SH-SY5Y (cell line): ENCODE measurements at regions not wholly inside any gene's neighbourhood (a gene's known extent, or its start where the extent isn't known, plus 50 kb on each side); places are given as distances from the start of the nearest gene placed in this dataset.

Experiments
- GATA2 ChIP-seq: IDR thresholded peaks from 2 replicates; pipeline ENCODE4 v1.6.1; 2011; ENCODE audit warnings: mild to moderate bottlenecking, low read depth, low read length
- GATA3 ChIP-seq: IDR thresholded peaks from 2 replicates; pipeline ENCODE4 v1.6.1; 2011; ENCODE audit warnings: low read depth, mild to moderate bottlenecking, low read length, moderate library complexity

DNA sequence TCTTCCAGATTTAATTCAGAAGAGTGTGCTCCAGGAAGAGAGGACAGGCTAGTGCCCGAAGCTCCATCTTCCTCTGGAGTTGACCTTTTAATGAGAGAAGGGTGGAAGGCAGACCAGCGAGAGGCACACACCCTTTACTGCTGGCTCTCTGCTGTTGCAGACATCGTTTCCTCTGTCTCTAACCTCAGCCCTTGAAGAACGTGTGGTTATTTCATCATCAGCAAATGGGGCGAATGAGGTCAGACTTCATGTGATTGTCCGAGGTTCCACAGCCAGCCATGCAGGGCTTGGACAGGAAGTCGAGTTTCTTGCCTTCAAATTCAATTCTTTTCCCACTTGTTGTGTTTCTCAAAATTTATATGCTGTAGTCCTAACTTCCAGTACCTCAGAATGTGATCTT lies 155.2 kb upstream of the MSX1 start:
- TF ChIP-seq GATA2 (no peak), GATA3 (no peak)

DNA sequence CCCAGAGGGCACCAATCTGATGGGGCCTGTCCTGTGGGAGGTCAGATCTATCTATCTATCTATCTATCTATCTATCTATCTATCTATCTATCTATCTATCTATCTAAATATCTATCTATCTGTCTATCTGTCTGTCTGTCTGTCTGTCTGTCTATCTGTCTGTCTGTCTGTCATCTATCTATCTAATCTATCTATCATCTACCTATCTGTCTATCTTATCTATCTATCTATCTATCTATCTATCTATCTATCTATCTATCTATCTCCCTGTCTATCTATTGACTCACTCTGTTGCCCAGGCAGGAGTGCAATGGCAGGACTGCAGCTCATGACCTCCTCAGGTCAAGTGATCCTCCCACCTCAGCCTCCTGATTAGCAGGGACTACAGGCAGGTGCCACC lies 155.7 kb upstream of the STX18 start:
- TF ChIP-seq GATA2 = no peak
- no peak for TF ChIP-seq GATA3

DNA sequence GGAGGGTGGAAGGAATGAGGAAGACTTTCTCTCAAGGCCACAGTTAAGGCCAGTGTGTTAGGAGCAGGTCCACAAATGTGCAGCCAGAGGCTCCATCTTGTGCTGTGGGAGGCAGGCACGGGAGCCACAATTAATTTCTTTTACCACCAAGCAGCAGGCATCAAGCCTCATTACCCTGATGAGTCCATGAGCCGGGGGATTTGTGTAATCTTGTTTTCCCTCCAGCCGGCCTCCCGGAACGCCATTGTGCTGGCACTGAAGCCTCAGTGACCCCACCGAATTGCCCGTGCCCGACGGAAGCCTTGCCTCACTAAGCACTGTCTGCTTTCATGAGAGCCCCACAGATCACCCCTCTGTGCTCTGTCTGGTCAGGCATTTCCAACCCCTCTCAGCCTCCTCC lies 154.7 kb upstream of the STX18 start:
- no peak for TF ChIP-seq GATA3
- TF ChIP-seq GATA2 = no peak

DNA sequence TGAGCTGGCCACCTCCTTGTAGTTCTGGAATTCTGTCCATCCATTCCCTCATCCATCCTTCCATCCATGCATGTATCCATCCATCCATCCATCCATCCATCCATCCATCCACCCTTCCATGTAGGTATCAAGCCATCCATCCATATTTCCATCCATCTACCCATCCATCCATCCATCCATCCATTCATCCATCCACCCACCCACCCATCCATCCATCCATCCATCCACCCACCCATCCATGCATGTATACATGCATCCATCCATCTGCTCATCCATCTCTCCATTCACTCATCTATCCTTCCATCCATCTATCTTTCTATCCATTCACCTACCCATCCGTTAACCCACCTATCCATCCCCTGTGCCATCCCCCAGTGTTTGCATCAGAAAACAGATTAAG lies 153.6 kb upstream of the STX18 start:
- TF ChIP-seq GATA3 = no peak
- no peak for TF ChIP-seq GATA2

DNA sequence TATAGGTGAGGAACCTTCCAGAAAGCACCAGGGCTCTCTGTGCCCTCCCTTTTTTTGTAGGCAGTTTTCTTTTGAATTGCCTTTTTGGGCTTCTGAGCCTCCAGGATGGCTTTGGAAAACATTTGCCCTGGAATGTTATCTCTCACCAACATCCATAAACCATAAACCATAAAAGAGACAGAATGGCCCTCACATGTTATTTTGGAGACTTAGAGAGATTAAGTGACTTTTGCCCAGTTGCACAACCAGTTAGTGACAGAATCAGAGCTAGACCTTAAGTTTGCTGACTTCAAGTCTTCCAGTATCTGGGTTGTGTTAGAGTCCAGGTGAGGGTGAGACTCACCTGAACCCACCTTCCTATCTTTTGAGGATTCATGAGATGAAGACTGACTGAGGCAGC lies 153.0 kb upstream of the STX18 start:
- TF ChIP-seq GATA2 = no peak
- no peak for TF ChIP-seq GATA3

DNA sequence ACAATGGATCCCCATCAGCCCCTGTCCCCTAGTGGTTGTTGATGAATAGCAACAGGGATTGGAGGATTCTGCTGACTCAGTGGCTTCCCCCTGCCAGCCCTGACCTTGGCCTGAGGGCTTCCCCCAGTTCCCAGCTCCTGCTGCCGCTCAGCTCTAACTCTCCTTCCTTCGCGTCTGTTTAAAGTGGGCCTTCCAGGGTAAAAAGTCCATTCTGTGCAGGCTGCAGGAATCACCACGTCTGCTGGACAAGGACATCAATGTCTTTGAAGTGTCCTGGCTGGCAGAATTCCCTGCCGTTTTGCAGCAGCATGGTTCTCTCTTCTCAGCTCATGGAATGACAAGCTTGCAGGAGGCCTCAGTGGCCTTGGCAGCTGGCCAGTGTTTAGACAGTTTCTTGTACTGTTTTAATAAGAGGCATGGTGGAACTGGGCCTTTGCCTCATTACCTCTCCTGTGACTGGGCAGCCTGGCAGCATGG lies 152.5 kb upstream of the STX18 start:
- TF ChIP-seq GATA2 (no peak), GATA3 (no peak)

DNA sequence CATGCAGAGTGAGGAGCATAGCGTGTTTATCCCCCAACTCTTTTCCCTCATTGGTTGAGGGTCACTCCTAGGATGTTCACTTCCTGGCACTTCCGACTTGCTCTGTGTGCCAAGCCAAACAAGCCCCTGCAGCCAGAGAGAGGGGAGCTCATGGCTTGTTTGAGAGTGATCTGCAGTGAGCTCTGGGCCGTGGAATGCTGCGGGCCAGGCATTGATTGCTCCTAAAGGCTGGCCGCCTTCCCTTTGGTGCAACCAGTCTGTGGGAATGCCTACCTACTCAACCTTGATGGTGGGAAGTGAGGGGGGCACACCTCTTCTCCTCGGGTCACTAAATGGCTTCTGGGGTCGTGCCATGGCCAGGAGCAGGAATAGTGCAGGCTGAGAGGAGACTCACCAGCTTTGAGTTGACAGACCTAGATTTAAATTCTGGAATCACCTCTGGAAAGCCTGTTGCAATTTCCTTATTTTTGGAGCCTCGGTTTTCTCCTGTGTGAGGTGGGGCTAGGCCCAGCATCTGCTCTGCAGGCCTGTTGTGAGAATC lies 152.0 kb upstream of the STX18 start:
- TF ChIP-seq GATA2 = no peak
- no peak for TF ChIP-seq GATA3

DNA sequence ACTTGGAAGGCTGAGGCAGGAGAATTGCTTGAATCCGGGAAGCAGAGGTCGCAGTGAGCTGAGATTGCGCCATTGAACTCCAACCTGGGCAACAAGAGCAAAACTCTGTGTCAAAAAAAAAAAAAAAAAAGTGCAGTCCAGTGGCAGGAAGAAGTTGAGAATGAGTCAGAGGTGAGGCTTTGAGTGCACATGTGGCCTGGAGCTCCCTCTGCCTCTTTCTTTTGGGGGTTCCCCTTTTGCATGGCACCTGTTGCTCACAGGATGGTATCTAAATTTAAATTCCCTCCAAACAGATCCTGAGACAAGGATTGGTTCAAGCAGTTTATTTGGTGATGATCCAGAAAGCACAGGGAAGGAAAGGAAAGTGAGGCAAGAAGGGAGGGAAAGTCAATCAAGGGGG lies 151.4 kb upstream of the STX18 start:
- TF ChIP-seq GATA3 (no peak), GATA2 (no peak)

DNA sequence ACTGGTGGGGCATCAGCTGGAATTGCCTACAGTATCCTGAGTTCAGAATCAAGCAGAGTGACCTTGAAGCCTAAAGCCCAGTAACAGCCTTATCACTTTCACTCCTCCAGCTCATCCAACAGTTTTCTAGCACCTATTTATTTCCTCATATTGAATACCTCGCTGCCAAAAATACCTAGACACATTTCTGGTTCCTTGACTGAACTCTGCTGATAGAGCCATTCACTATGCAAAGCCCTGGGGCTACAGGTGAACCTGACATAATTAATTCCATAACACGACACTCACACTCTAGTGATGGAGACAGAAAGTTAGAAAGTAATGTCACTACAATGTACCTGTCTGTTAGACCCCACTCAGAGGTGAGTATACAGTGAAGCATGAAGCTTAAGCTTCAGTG lies 149.0 kb upstream of the STX18 start:
- TF ChIP-seq GATA3 = no peak
- no peak for TF ChIP-seq GATA2

DNA sequence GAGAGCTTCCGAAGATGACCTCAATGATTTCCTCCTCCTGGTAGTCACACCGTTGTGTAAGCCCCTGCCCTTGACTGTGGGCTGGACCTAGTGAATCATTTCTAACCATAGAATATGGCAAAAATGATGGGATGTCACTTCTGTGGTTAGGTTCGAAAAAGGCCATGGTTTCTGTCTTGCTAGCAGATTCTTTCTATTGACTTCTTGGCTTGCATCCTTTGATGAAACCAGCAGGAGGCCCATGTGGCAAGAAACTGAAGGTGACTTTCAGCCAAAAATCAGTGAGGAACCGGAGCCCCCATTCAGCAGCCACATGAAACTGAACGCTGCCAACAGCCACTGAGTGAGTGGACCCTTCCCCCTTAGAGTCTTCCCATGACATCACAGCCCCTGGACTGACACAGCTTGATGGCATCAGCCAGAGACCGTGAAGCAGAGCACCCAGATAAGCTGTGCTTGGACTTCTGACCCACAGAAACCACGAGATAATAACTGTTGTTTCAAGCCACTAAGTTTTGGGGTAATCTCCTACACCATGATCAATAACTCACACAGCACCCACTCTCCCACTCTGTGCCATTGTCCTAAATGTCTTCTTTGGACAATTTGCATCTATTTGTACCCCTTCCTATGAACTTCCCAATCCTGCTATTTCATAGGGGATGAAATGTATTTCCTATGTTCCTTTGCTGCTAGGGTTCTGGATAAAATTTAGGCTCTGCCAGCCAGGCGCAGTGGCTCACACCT lies 148.0 kb upstream of the STX18 start:
- TF ChIP-seq GATA3 (no peak), GATA2 (no peak)

DNA sequence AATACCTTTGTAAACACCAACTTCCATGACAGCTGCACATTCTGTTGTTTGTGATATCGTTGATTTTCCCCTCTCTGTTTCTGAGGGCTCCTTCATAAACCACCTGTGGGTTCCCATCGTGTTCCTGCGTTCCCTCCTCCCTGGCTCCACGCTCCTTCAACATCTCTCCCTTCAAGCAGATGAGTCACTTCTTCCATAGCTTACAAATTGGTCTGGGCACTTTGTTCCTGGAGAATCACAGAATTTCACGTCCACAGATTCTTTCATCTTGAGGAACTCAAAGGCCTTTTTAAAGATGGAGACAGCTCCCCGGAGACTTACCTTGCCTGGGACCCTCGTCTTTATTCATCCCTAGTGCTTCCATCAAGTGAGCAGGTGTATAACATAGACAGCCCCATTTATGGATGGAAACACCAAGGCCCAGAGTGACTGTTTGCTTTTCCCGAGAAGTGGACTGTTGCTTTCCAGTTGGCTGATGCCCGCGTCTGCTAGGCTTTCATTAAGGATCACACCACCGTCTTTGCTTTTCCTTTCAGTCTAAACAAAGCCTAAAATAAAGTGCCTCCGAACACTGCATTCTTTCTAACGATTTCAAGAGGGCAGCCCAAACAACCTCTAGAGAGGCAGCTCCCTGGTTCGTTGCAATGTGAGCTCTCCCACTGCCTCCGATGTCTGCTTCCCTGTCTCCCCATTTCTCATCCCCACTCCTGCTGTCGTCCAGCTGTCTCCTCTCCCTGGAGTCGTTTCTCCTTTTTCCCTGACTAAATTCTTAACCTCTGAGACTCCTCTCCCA lies 146.3 kb upstream of the STX18 start:
- TF ChIP-seq GATA2 (no peak), GATA3 (no peak)

DNA sequence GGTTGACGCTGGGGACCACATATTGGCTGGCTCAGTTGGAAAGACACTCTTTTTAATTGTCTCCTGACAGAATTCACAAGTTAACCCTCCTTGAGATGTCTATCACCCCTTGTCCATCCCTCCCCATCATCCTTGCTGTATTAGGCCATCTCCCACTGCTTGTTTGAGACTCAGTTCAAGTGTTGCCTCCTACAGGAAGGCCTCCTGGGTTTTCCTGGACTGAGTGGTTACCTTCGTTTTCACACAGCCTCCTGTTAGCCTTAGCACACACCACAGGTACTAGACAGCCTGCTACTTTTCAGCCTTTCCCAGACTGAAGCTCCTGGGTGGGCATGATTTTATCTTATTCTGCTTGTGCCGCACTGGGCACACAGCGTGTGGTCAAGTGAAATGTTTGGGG lies 145.3 kb upstream of the STX18 start:
- TF ChIP-seq GATA2 (no peak), GATA3 (no peak)

DNA sequence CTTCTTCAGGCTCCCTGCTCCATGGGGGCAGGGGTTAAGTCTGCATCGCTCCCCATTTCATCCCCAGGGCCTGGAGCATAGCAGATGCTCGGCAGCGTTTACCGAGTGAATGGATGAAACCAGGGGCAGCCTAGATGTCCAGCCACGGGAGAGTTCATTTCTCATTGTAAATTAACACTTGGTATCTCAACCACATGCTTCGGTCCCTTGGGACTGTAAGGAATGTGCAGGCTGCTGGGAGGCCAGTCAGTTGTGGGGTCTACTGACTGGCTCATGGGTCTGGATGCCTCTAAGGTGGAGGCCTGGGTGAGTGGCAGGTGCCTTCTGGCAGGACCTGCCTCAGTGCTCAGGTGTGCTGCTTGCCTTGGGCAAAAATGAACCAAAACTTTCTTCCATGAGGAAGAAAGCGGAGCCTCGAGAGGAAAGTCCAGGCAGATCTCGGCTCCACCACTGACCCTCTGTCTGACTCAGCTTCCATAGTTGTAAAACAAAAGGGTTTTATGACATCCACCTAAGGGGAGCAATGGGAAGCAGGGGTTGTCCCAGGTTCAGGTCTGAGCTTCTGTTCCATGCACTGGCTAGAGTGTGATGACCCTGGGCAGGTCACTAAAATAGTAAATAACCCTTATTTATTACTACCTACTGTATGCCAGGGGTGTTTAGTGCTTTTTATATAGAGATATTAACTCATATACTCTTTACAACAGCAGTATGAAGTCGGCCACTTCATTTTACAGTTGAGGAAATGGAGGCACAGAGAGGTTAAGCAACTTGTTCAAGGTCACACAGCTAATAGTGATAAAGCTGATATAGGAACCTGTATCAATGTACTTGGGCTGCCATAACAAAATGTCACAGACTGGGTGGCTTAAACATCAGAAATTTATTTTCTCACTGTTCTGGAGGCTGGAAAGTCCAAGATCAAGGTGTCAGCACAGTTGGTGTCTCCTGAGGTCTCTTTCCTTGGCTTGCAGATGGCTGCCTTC lies 144.3 kb upstream of the STX18 start:
- TF ChIP-seq GATA2 = no peak

DNA sequence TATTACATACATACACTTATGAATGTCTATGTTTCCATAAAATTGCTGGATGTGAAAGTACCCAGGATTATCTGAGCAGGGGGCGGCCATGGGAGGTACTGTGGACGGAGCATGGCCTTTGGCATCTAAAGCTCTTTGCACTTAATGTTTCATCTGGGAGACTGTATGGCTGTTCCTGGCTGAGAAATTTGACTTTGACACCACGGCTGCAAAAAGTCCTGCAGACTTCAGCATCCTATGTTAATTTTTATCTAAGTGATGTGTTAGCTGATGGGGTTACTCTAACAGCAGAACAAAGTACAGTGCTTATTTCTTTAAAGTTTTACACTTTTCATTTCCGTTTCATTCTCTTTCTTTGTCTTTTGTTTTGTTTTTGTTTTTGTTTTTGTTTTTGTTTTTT lies 139.8 kb upstream of the STX18 start:
- TF ChIP-seq GATA2 (no peak), GATA3 (no peak)

DNA sequence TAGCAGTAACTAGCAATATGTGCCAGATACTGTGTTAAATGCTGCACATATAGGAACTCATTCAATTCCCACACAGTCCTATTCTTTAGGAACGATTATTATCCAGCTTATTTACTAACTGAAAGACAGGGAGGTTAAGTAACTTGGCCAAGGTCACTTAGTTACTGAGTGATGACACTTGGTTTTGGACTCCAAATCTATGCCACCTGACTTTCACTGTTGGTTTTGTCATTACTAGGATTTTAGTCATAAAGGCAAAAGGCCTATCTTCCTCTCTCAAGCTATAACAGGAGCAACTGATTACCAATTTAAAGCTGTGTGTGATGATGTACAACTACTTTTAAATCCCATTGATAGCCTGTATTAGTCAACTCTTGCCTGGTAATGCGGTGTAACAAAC lies 138.9 kb upstream of the STX18 start:
- TF ChIP-seq GATA2 (no peak), GATA3 (no peak)
